Cardiac muscle cell (in vitro differentiated cells and primary cell): ENCODE measurements at regions not wholly inside any gene's neighbourhood (a gene's known extent, or its start where the extent isn't known, plus 50 kb on each side); places are given as distances from the start of the nearest gene placed in this dataset.

Experiments
- DNase-seq, 2 donors: peaks; one replicate each; pipeline versions ENCODE4 v3.0.0 to v3.0.0-alpha.2; 2010 to 2017; ENCODE audit warnings: low read depth in 1 of 2, low spot score in 1 of 2
- H3K27ac ChIP-seq: fragments of 200-600 bp; sonication (generic); 2 replicates; pipeline ENCODE4 v1.5.1; 2016
- H3K27me3 ChIP-seq: fragments of 200-600 bp; sonication (generic); 2 replicates; pipeline ENCODE4 v1.6.0; 2016; ENCODE audit warnings: control low read depth
- H3K36me3 ChIP-seq: fragments of 200-600 bp; sonication (generic); 2 replicates; pipeline ENCODE4 v1.5.1; 2016; ENCODE audit warnings: control low read depth
- H3K4me1 ChIP-seq: fragments of 200-600 bp; sonication (generic); 2 replicates; pipeline ENCODE4 v1.8.1; 2017; ENCODE audit warnings: low read depth, mild to moderate bottlenecking, mixed run types
- H3K4me3 ChIP-seq: fragments of 200-600 bp; sonication (generic); 2 replicates; pipeline ENCODE4 v1.5.1; 2016; ENCODE audit warnings: mild to moderate bottlenecking
- H3K9me3 ChIP-seq: fragments of 200-600 bp; sonication (generic); 2 replicates; pipeline ENCODE4 v1.5.1; 2017; ENCODE audit warnings: low read depth, mild to moderate bottlenecking, control low read depth
- TF ChIP-seq, protein P1 (sequence below): IDR thresholded peaks from 2 replicates; pipeline ENCODE4 v1.5.1; 2012; ENCODE audit warnings: low read depth, mild to moderate bottlenecking, low read length

DNA sequence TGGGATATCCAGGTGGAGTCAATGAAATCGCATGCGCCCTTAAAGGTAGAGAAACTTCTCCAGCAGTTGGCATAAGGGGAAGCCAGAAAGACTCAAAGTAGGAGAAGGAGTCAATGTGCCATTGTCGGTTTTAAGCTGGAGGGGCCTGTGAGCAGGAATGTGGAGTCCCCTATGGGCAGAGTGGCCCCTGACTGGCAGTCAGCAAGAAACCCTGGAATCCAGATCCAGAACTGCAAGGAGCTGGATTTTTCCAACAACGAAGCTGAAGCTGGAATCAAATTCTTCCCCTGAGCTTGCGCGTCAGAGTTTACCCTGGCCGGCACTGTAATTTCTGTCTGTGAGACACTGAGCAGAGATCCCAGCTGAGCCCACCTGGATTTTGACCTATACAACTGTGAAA is 315.0 kb downstream of the DHX35 start:
- no peaks in the 10 kb centered on the region for H3K9me3 ChIP-seq
- no peak for DNase-seq
- H3K4me3 ChIP-seq: no peak overlapping the region
- H3K27me3 ChIP-seq: no peaks in the 10 kb centered on the region
- H3K27ac ChIP-seq: no peak overlapping the region
- H3K36me3 ChIP-seq: no peaks in the 10 kb centered on the region
- TF ChIP-seq, protein P1, sequence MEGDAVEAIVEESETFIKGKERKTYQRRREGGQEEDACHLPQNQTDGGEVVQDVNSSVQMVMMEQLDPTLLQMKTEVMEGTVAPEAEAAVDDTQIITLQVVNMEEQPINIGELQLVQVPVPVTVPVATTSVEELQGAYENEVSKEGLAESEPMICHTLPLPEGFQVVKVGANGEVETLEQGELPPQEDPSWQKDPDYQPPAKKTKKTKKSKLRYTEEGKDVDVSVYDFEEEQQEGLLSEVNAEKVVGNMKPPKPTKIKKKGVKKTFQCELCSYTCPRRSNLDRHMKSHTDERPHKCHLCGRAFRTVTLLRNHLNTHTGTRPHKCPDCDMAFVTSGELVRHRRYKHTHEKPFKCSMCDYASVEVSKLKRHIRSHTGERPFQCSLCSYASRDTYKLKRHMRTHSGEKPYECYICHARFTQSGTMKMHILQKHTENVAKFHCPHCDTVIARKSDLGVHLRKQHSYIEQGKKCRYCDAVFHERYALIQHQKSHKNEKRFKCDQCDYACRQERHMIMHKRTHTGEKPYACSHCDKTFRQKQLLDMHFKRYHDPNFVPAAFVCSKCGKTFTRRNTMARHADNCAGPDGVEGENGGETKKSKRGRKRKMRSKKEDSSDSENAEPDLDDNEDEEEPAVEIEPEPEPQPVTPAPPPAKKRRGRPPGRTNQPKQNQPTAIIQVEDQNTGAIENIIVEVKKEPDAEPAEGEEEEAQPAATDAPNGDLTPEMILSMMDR: no peak
- H3K4me1 ChIP-seq: no peaks in the 10 kb centered on the region

DNA sequence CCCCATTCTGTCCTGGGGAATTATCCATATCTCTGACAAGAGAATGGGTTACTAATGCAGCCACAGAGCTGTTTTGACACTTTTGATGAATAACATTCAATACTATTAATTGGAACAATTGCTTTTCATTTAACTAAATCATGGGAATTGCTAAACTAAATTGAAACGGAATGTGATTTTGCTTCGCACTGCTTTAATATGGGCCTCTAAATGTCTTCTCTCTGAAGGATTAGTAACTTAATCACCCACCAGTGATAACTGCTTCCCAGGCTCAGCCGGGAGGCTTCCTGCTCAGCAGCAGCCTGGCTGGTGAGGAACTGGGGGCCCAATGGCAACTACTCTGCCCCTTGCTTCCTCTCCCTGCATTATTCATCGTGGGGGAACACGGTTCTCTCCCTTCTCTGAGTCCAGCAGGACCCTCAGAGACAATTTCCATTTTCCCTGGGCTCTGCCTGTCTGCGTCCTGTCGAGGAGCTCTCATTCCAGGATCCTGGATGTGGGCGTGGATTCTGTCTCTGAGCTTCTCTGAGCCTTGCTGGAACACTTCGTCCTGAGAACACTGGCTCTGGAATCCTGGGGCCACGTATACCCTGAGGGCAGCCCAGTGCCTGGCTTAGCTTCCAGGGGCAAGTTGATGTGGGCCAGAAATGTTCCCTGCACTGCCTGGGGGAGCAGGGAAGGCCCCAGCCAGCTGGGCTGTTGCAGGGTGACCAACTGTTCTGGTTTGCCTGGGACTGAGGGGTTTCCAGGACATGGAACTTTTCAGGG is 308.9 kb downstream of the DHX35 start:
- TF ChIP-seq, protein P1: no peak
- H3K4me3 ChIP-seq: no peak overlapping the region
- no peaks in the 10 kb centered on the region for H3K4me1 ChIP-seq
- H3K36me3 ChIP-seq: no peaks in the 10 kb centered on the region
- DNase-seq: no peak
- H3K27me3 ChIP-seq: no peaks in the 10 kb centered on the region
- H3K27ac ChIP-seq: no peak overlapping the region
- H3K9me3 ChIP-seq: no peaks in the 10 kb centered on the region

DNA sequence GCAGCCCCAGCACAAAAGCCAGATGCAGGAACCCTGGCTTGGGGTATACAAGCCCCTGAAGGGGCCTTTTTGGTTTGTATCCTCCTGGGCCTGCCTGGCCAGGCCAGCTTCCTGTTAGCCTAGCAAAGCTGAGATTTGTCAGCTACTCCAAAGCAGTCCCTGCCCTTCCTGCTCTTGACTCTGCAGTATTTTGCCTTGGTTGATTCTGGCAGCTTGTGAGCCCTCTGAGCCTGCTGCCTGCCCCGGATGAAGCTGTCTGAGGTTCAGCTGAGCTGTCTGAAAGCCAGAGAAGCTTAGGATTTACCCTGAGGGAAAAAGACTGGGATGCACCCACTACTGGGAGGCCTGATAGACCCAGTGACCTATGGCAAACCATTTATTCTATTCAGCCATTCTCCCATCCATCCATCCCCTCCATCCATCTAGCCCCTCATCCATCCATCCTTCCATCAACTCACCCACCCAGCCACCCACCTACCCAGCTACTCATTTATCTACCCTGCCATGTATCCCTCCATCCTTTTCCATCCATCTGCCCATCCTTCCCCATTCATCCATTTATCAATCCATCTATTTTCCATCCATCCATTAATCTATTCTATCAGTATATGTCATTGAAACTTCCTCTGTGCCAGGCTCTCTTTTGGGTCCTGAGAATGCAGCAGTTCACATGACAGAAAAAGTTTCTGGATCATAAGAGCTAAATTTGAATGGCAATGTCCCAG is 307.5 kb downstream of the DHX35 start:
- Histone ChIP-seq H3K27ac (no peak overlapping the region), H3K4me3 (no peak overlapping the region), H3K36me3 (no peaks in the 10 kb centered on the region), H3K9me3 (no peaks in the 10 kb centered on the region), H3K27me3 (no peaks in the 10 kb centered on the region), H3K4me1 (no peaks in the 10 kb centered on the region)
- TF ChIP-seq, protein P1: no peak
- no peak for DNase-seq

DNA sequence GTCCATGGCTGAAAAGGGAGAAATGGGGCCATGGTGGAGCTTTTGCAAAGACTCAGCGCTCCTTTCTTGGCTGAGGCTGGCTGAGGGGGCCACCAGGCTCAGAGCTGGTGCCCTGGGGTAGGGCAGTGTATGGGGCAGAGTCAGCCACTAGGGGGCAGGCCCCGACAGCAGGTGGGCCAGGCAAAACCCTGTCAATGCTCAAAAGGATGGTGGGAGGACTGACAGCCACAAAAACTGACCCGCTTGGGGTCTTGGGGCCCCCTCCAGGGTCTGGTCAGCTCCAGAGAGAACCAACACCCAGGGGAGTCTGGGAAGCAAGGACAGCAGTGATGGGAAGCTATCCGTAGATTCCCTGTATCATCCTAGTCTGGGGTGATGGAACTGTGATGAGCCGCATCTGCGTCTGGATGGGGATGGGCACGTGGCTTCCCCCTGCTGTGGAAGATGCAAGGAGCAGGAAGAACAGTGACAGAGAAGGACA is 306.9 kb downstream of the DHX35 start:
- Histone ChIP-seq H3K4me3 (no peak overlapping the region), H3K36me3 (no peaks in the 10 kb centered on the region), H3K27ac (no peak overlapping the region), H3K27me3 (no peaks in the 10 kb centered on the region), H3K9me3 (no peaks in the 10 kb centered on the region), H3K4me1 (no peaks in the 10 kb centered on the region)
- TF ChIP-seq, protein P1: peak; percentile 83
- peak; percentile 34 to 65 for DNase-seq

DNA sequence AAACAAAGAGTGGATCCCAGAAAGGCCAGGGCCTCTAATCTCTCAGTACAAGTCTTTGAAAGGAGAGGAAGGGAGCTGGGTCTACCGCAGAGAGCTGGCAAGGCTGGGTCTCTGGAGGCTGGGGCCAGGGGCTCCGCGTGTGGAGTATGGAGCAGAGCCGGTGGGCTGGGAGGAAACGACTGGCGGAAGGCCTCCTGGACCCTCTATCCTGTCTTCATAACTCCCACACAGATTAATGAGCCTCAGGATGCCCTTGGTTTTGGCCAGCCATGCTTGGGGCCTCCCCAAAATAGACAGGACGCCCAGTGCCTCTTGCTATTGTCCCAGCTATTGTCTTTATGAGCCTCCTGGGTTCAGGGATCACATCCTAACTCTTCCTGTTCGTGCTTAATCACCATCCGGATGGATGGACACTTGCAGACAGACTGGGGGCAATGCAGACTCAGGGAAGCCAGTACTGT is 306.4 kb downstream of the DHX35 start:
- Histone ChIP-seq H3K9me3 (no peaks in the 10 kb centered on the region), H3K4me3 (no peak overlapping the region), H3K36me3 (no peaks in the 10 kb centered on the region), H3K4me1 (no peaks in the 10 kb centered on the region), H3K27me3 (no peaks in the 10 kb centered on the region), H3K27ac (no peak overlapping the region)
- no peak for DNase-seq
- TF ChIP-seq, protein P1: no peak
